HepG2 (cell line): ENCODE measurements at regions not wholly inside any gene's neighbourhood (a gene's known extent, or its start where the extent isn't known, plus 50 kb on each side); places are given as distances from the start of the nearest gene placed in this dataset.

ENCODE experiments used
- CREB3 ChIP-seq: sonication (generic); formaldehyde crosslinking; IDR thresholded peaks from 2 replicates; pipeline ENCODE4 v1.5.0; 2020; ENCODE audit warnings: missing genetic modification reagents
- CTCF ChIP-seq: sonication (generic); formaldehyde crosslinking; IDR thresholded peaks from 2 replicates; pipeline ENCODE4 v1.5.0; 2020; ENCODE audit warnings: mild to moderate bottlenecking, missing genetic modification reagents, moderate library complexity
- FOSL1 ChIP-seq: sonication (generic); formaldehyde crosslinking; IDR thresholded peaks from 2 replicates; pipeline ENCODE4 v1.9.0; 2021; ENCODE audit warnings: missing genetic modification reagents, borderline replicate concordance
- IKZF5 ChIP-seq: IDR thresholded peaks from 2 replicates; pipeline ENCODE4 v1.6.1; 2018; ENCODE audit warnings: missing genetic modification reagents, mild to moderate bottlenecking, missing compliant biosample characterization
- ISL2 ChIP-seq: sonication (generic); formaldehyde crosslinking; IDR thresholded peaks from 2 replicates; pipeline ENCODE4 v1.5.0; 2020; ENCODE audit warnings: missing genetic modification reagents
- YY1 ChIP-seq: IDR thresholded peaks from 2 replicates; pipeline ENCODE4 v1.6.1; 2011; ENCODE audit warnings: low read length, low read depth, moderate library complexity, mild to moderate bottlenecking; ENCODE audit not compliant: insufficient read depth, insufficient replicate concordance
- ZFP37 ChIP-seq: sonication (generic); formaldehyde crosslinking; IDR thresholded peaks from 2 replicates; pipeline ENCODE4 v1.4.0; 2020; ENCODE audit warnings: missing genetic modification reagents, borderline replicate concordance
- ZHX2 ChIP-seq, 2 experiments: sonication (generic) in 1 of 2; formaldehyde crosslinking in 1 of 2; IDR thresholded peaks; 2 replicates each; pipeline versions ENCODE4 v1.6.1 to v1.9.0; 2014 to 2022; ENCODE audit warnings: antibody characterized with exemption in 1 of 2, borderline replicate concordance in 1 of 2, inconsistent platforms in 1 of 2, low read depth in 1 of 2, missing genetic modification reagents in 1 of 2
- ZNF121 ChIP-seq: sonication (generic); formaldehyde crosslinking; IDR thresholded peaks from 2 replicates; pipeline ENCODE4 v1.5.0; 2020; ENCODE audit warnings: mild to moderate bottlenecking, missing genetic modification reagents
- ZNF329 ChIP-seq: sonication (generic); formaldehyde crosslinking; IDR thresholded peaks from 2 replicates; pipeline ENCODE4 v1.9.0; 2021; ENCODE audit warnings: low read depth, mild to moderate bottlenecking, missing genetic modification reagents

- TF ChIP-seq CTCF (CRISPR knock-in tag) (no peak), ISL2 (CRISPR knock-in tag) (no peak), YY1 (no peak), ZNF121 (no peak), CREB3 (CRISPR knock-in tag) (no peak), FOSL1 (no peak), ZNF329 (CRISPR knock-in tag) (no peak), ZFP37 (CRISPR knock-in tag) (no peak), IKZF5 (no peak), ZHX2 (IDR thresholded peaks at IDR 0.05; ENCODE audit: low read depth) (no peak), ZHX2 (CRISPR knock-in tag; IDR thresholded peaks at IDR 0.05; ENCODE audit: borderline replicate concordance) (no peak)
These were observed 204.6 kb upstream of the TMPRSS15 start for GRCh38 chr21:18608226-18608625.
